Chondrocyte (in vitro differentiated cells): ENCODE measurements at regions not wholly inside any gene's neighbourhood (a gene's known extent, or its start where the extent isn't known, plus 50 kb on each side); places are given as distances from the start of the nearest gene placed in this dataset.

ENCODE experiments used
- DNase-seq: peaks from one replicate; pipeline ENCODE4 v3.0.0; 2021; ENCODE audit warnings: mixed read lengths, low spot score
- H3K27ac Mint-ChIP-seq: one replicate; pipeline ENCODE4 v1.8.0; 2021; ENCODE audit warnings: mild to moderate bottlenecking, moderate library complexity, mixed read lengths; ENCODE audit not compliant: unreplicated experiment
- H3K27me3 Mint-ChIP-seq: 2 replicates; pipeline ENCODE4 v1.8.0; 2021; ENCODE audit warnings: low read depth, mixed read lengths
- H3K36me3 Mint-ChIP-seq: 2 replicates; pipeline ENCODE4 v1.8.0; 2021; ENCODE audit warnings: low read depth, mixed read lengths
- H3K4me1 Mint-ChIP-seq: 2 replicates; pipeline ENCODE4 v1.8.0; 2021; ENCODE audit warnings: low read depth, mild to moderate bottlenecking, mixed read lengths
- H3K4me3 Mint-ChIP-seq: one replicate; pipeline ENCODE4 v1.8.0; 2021; ENCODE audit warnings: mild to moderate bottlenecking, moderate library complexity, mixed read lengths; ENCODE audit not compliant: unreplicated experiment
- H3K9me3 Mint-ChIP-seq: 2 replicates; pipeline ENCODE4 v1.8.0; 2021; ENCODE audit warnings: low read depth, mixed read lengths
- CTCF ChIP-seq: fragments of 200-600 bp; sonication (generic); IDR thresholded peaks from 2 replicates; pipeline ENCODE4 v1.5.0; 2021; ENCODE audit warnings: antibody characterized with exemption, mild to moderate bottlenecking, moderate library complexity

GRCh38 chr3:64306745-64307144 is 81.5 kb upstream of the PRICKLE2 start:
- H3K27ac Mint-ChIP-seq = no peak overlapping the region
- H3K9me3 Mint-ChIP-seq = no peaks in the 10 kb centered on the region
- TF ChIP-seq CTCF = no peak
- H3K27me3 Mint-ChIP-seq = no peaks in the 10 kb centered on the region
- no peak overlapping the region for H3K4me3 Mint-ChIP-seq
- H3K4me1 Mint-ChIP-seq = peaks cover 11% of the 10 kb centered on the region
- no peak for DNase-seq
- H3K36me3 Mint-ChIP-seq = no peaks in the 10 kb centered on the region

GRCh38 chr3:64305731-64306130 is 80.5 kb upstream of the PRICKLE2 start:
- Mint-ChIP-seq H3K4me3 (no peak overlapping the region), H3K36me3 (no peaks in the 10 kb centered on the region), H3K27me3 (no peaks in the 10 kb centered on the region), H3K9me3 (no peaks in the 10 kb centered on the region), H3K27ac (no peak overlapping the region), H3K4me1 (peaks cover 13% of the 10 kb centered on the region)
- no peak for TF ChIP-seq CTCF
- DNase-seq = no peak

GRCh38 chr3:64304828-64305410 is 79.7 kb upstream of the PRICKLE2 start:
- no peak overlapping the region for H3K27ac Mint-ChIP-seq
- H3K4me1 Mint-ChIP-seq = peaks cover 19% of the 10 kb centered on the region
- H3K27me3 Mint-ChIP-seq = no peaks in the 10 kb centered on the region
- no peaks in the 10 kb centered on the region for H3K9me3 Mint-ChIP-seq
- H3K36me3 Mint-ChIP-seq = no peaks in the 10 kb centered on the region
- H3K4me3 Mint-ChIP-seq = no peak overlapping the region
- TF ChIP-seq CTCF = no peak
- DNase-seq = no peak

GRCh38 chr3:64303881-64304280 is 78.6 kb upstream of the PRICKLE2 start:
- H3K4me1 Mint-ChIP-seq = peaks cover 19% of the 10 kb centered on the region
- H3K36me3 Mint-ChIP-seq = no peaks in the 10 kb centered on the region
- no peak for DNase-seq
- no peak overlapping the region for H3K4me3 Mint-ChIP-seq
- no peaks in the 10 kb centered on the region for H3K9me3 Mint-ChIP-seq
- H3K27me3 Mint-ChIP-seq = no peaks in the 10 kb centered on the region
- H3K27ac Mint-ChIP-seq = no peak overlapping the region
- no peak for TF ChIP-seq CTCF

- Mint-ChIP-seq H3K4me3 (no peak overlapping the region), H3K27ac (no peak overlapping the region), H3K4me1 (peaks cover 19% of the 10 kb centered on the region), H3K9me3 (no peaks in the 10 kb centered on the region), H3K36me3 (no peaks in the 10 kb centered on the region), H3K27me3 (no peaks in the 10 kb centered on the region)
- DNase-seq = no peak
- no peak for TF ChIP-seq CTCF
Observed at GRCh38 chr3:64303401-64303800, 78.1 kb upstream of the PRICKLE2 start.
